HG03378 (cell line): ENCODE measurements at regions not wholly inside any gene's neighbourhood (a gene's known extent, or its start where the extent isn't known, plus 50 kb on each side); places are given as distances from the start of the nearest gene placed in this dataset.
"Not testable (repeated sequence)": the region's sequence is repeated elsewhere in the genome, so short reads cannot be mapped to it uniquely, and the experiment has no call there.

Source experiments
- ATAC-seq: cut with Tn5 transposase; IDR thresholded peaks from one replicate; pipeline ENCODE4 v1.9.1; 2021; ENCODE audit warnings: mild to moderate bottlenecking, moderate library complexity; ENCODE audit not compliant: unreplicated experiment

GRCh38 chr1:120609015-120609573 is 114.7 kb upstream of the NBPF26 start:
- not testable (repeated sequence) for ATAC-seq

GRCh38 chr1:120609834-120610233 is 113.9 kb upstream of the NBPF26 start:
- not testable (repeated sequence) for ATAC-seq

- not testable (repeated sequence) for ATAC-seq
Measured at GRCh38 chr1:120614931-120615639, 108.7 kb upstream of the NBPF26 start.

GRCh38 chr1:120617493-120617892 is 106.3 kb upstream of the NBPF26 start:
- ATAC-seq: not testable (repeated sequence)

- ATAC-seq: not testable (repeated sequence)
Measured at GRCh38 chr1:120619867-120620692, 103.7 kb upstream of the NBPF26 start.

- ATAC-seq: not testable (repeated sequence)
Measured at GRCh38 chr1:120620693-120620969, 103.1 kb upstream of the NBPF26 start.

- ATAC-seq: not testable (repeated sequence)
Measured at GRCh38 chr1:120621278-120621677, 102.5 kb upstream of the NBPF26 start.

GRCh38 chr1:120623539-120623938 is 100.2 kb upstream of the NBPF26 start:
- not testable (repeated sequence) for ATAC-seq

GRCh38 chr1:120624565-120625064 is 99.1 kb upstream of the NBPF26 start:
- ATAC-seq: not testable (repeated sequence)

- not testable (repeated sequence) for ATAC-seq
Measured at GRCh38 chr1:120629832-120630455, 93.8 kb upstream of the NBPF26 start.

GRCh38 chr1:120634816-120635806 is 88.6 kb upstream of the NBPF26 start:
- ATAC-seq: not testable (repeated sequence)

- not testable (repeated sequence) for ATAC-seq
Measured at GRCh38 chr1:120640261-120641013, 83.3 kb upstream of the NBPF26 start.

- not testable (repeated sequence) for ATAC-seq
Measured at GRCh38 chr1:120641014-120641302, 82.8 kb upstream of the NBPF26 start.

- ATAC-seq: not testable (repeated sequence)
Measured at GRCh38 chr1:120647182-120647581, 76.6 kb upstream of the NBPF26 start.

- ATAC-seq: not testable (repeated sequence)
Measured at GRCh38 chr1:120648915-120649623, 74.7 kb upstream of the NBPF26 start.

GRCh38 chr1:120649730-120650129 is 74.0 kb upstream of the NBPF26 start:
- ATAC-seq: not testable (repeated sequence)

- not testable (repeated sequence) for ATAC-seq
Measured at GRCh38 chr1:120654114-120654513, 69.6 kb upstream of the NBPF26 start.

GRCh38 chr1:120655394-120655793 is 68.4 kb upstream of the NBPF26 start:
- ATAC-seq: not testable (repeated sequence)

- not testable (repeated sequence) for ATAC-seq
Measured at GRCh38 chr1:120656116-120656515, 67.6 kb upstream of the NBPF26 start.
